ENCODE measurements at regions not wholly inside any gene's neighbourhood (a gene's known extent, or its start where the extent isn't known, plus 50 kb on each side); places are given as distances from the start of the nearest gene placed in this dataset.

- TF ChIP-seq EP300 (IDR thresholded peaks at IDR 0.05; ENCODE audit: borderline replicate concordance) (no peak), FOXM1 (IDR thresholded peaks at IDR 0.05; ENCODE audit: borderline replicate concordance, low read depth) (no peak), TCF12 (IDR thresholded peaks at IDR 0.05; ENCODE audit: low read depth) (no peak), EGR1 (IDR thresholded peaks at IDR 0.05) (no peak), USF1 (IDR thresholded peaks at IDR 0.05) (no peak), MAX (IDR thresholded peaks at IDR 0.05) (no peak), YY1 (IDR thresholded peaks at IDR 0.05; ENCODE audit: low read depth) (no peak), RAD21 (IDR thresholded peaks at IDR 0.05; ENCODE audit: low read depth) (no peak), TAF1 (IDR thresholded peaks at IDR 0.05; ENCODE audit: low read depth) (no peak), NFIC (IDR thresholded peaks at IDR 0.05) (no peak), TEAD4 (IDR thresholded peaks at IDR 0.05) (no peak), ZBTB7A (IDR thresholded peaks at IDR 0.05; ENCODE audit: low read depth) (no peak), CEBPB (IDR thresholded peaks at IDR 0.05) (no peak), REST (IDR thresholded peaks at IDR 0.05; ENCODE audit: low read depth) (no peak), CREB1 (IDR thresholded peaks at IDR 0.05; ENCODE audit: low read depth) (no peak)
Observed at GRCh38 chr12:28865776-28866175, 283.3 kb upstream of the FAR2 start.

- TF ChIP-seq ZBTB7A (IDR thresholded peaks at IDR 0.05; ENCODE audit: low read depth) (no peak), TAF1 (IDR thresholded peaks at IDR 0.05; ENCODE audit: low read depth) (no peak), TEAD4 (IDR thresholded peaks at IDR 0.05) (no peak)
Observed at GRCh38 chr12:28866296-28866695, 282.8 kb upstream of the FAR2 start.

GRCh38 chr12:28866715-28867503 lies 282.2 kb upstream of the FAR2 start:
- no peak for TF ChIP-seq RAD21 (IDR thresholded peaks at IDR 0.05; ENCODE audit: low read depth)
- no peak for TF ChIP-seq CEBPB (IDR thresholded peaks at IDR 0.05)
- TF ChIP-seq FOXM1 (IDR thresholded peaks at IDR 0.05; ENCODE audit: borderline replicate concordance, low read depth), result no peak
- no peak for TF ChIP-seq TAF1 (IDR thresholded peaks at IDR 0.05; ENCODE audit: low read depth)
- TF ChIP-seq REST (IDR thresholded peaks at IDR 0.05; ENCODE audit: low read depth), result no peak
- no peak for TF ChIP-seq CREB1 (IDR thresholded peaks at IDR 0.05; ENCODE audit: low read depth)
- TF ChIP-seq MAX (IDR thresholded peaks at IDR 0.05), result no peak

GRCh38 chr12:28868414-28868813 lies 280.7 kb upstream of the FAR2 start:
- TF ChIP-seq YY1 (IDR thresholded peaks at IDR 0.05; ENCODE audit: low read depth) (no peak), NFIC (IDR thresholded peaks at IDR 0.05) (no peak), MAX (IDR thresholded peaks at IDR 0.05) (no peak)

GRCh38 chr12:28869197-28869596 lies 279.9 kb upstream of the FAR2 start:
- TF ChIP-seq EP300 (IDR thresholded peaks at IDR 0.05; ENCODE audit: borderline replicate concordance), result no peak
- no peak for TF ChIP-seq USF1 (IDR thresholded peaks at IDR 0.05)
- TF ChIP-seq RAD21 (IDR thresholded peaks at IDR 0.05; ENCODE audit: low read depth), result no peak
- TF ChIP-seq MAX (IDR thresholded peaks at IDR 0.05), result no peak
- no peak for TF ChIP-seq ZBTB7A (IDR thresholded peaks at IDR 0.05; ENCODE audit: low read depth)
- TF ChIP-seq FOXM1 (IDR thresholded peaks at IDR 0.05; ENCODE audit: borderline replicate concordance, low read depth), result no peak
- TF ChIP-seq CREB1 (IDR thresholded peaks at IDR 0.05; ENCODE audit: low read depth), result no peak
- TF ChIP-seq TCF12 (IDR thresholded peaks at IDR 0.05; ENCODE audit: low read depth), result no peak
- TF ChIP-seq CEBPB (IDR thresholded peaks at IDR 0.05), result no peak

- TF ChIP-seq YY1 (IDR thresholded peaks at IDR 0.05; ENCODE audit: low read depth), result no peak
- TF ChIP-seq RAD21 (IDR thresholded peaks at IDR 0.05; ENCODE audit: low read depth), result no peak
Observed at GRCh38 chr12:28870839-28871440, 278.1 kb upstream of the FAR2 start.

All from Ishikawa (cell line).